Lower leg skin (tissue), 4 donors: ENCODE measurements at regions not wholly inside any gene's neighbourhood (a gene's known extent, or its start where the extent isn't known, plus 50 kb on each side); places are given as distances from the start of the nearest gene placed in this dataset.

Experiments used
- DNase-seq, 2 donors: peaks; one replicate each; pipeline ENCODE4 v3.0.0-alpha.2; 2019; ENCODE audit warnings: low spot score in 2 of 2
- H3K4me3 ChIP-seq: fragments of 200-600 bp; sonication (generic); 2 replicates; pipeline ENCODE4 v1.5.1; 2017; ENCODE audit warnings: mild to moderate bottlenecking, low read depth; ENCODE audit not compliant: poor library complexity, severe bottlenecking
- POLR2A ChIP-seq, 2 donors: fragments of 450-650 bp; IDR thresholded peaks; one replicate each; pipeline ENCODE4 v1.6.1; 2016 to 2017; ENCODE audit warnings: antibody characterized with exemption in 2 of 2, mild to moderate bottlenecking in 1 of 2, moderate library complexity in 1 of 2
- WGBS, 2 donors: methylation state at CpG; one replicate each; pipeline ENCODE4 v1.1.5; 2018; 5-methylcytosine and 5-hydroxymethylcytosine counted together
- intact Hi-C: fragments of 100-400 bp; cut with DNase I; formaldehyde crosslinking; loops from one replicate; pipeline ENCODE4 v1.15.0; 2023; ENCODE audit warnings: low total_unique reads
- TF ChIP-seq, protein P1 (sequence below), 3 donors: fragments of 450-650 bp; IDR thresholded peaks; one replicate each; pipeline ENCODE4 v1.5.1; 2016; ENCODE audit warnings: antibody characterized with exemption in 3 of 3, mild to moderate bottlenecking in 3 of 3, moderate library complexity in 2 of 3

DNA sequence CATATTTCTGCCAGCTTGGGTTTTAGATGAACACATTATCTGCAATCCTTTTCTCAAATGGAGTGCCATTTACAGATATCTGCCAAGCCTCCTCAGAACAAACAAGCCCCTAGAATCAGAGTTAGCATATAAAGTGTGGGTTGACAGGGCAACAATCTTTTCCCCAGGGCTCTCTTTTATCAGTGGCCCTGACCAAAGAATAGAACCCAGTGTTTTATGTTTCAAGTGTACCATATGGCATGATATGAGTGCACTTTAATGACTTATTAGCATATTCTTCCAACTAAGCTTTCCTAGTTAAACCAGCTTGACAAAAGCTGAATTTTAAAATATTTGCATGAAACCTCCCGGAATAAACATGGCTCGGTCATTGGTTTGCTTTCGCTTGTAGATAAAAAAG lies 57.3 kb downstream of the EVX1 start:
- 95 to 96% methylated on average over 3 of the region's 3 CpGs for WGBS, 2 donors
- DNase-seq = no peak
- H3K4me3 ChIP-seq = no peak overlapping the region
- TF ChIP-seq, protein P1, sequence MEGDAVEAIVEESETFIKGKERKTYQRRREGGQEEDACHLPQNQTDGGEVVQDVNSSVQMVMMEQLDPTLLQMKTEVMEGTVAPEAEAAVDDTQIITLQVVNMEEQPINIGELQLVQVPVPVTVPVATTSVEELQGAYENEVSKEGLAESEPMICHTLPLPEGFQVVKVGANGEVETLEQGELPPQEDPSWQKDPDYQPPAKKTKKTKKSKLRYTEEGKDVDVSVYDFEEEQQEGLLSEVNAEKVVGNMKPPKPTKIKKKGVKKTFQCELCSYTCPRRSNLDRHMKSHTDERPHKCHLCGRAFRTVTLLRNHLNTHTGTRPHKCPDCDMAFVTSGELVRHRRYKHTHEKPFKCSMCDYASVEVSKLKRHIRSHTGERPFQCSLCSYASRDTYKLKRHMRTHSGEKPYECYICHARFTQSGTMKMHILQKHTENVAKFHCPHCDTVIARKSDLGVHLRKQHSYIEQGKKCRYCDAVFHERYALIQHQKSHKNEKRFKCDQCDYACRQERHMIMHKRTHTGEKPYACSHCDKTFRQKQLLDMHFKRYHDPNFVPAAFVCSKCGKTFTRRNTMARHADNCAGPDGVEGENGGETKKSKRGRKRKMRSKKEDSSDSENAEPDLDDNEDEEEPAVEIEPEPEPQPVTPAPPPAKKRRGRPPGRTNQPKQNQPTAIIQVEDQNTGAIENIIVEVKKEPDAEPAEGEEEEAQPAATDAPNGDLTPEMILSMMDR (IDR thresholded peaks at IDR 0.05) = no peak
- TF ChIP-seq POLR2A (IDR thresholded peaks at IDR 0.05) = no peak
- intact Hi-C loops = no loop called here

DNA sequence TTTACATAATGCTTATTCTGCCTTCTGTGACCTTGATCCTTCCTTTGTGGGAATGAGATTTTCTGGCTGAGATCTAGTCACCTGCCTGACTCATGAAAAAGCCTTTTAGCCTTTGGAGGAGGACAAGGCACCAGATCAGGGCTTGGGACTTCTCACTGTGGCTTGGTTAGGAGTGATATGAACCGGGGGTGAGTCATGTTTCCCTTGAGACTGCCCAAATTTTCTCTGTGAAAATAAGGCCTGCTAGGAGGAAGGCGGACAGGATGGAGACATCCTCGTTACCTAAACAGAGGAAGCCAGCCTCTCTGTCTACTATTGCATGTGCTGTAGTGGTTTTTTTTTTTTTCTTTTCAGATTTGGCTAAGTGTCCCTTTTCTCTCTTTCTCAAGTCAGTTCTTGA lies 57.8 kb downstream of the EVX1 start:
- intact Hi-C loops = no loop called here
- 67 to 80% methylated on average over 3 of the region's 3 CpGs for WGBS, 2 donors
- no peak for TF ChIP-seq POLR2A (IDR thresholded peaks at IDR 0.05)
- TF ChIP-seq, protein P1 (IDR thresholded peaks at IDR 0.05) = no peak
- no peak for DNase-seq
- no peak overlapping the region for H3K4me3 ChIP-seq

DNA sequence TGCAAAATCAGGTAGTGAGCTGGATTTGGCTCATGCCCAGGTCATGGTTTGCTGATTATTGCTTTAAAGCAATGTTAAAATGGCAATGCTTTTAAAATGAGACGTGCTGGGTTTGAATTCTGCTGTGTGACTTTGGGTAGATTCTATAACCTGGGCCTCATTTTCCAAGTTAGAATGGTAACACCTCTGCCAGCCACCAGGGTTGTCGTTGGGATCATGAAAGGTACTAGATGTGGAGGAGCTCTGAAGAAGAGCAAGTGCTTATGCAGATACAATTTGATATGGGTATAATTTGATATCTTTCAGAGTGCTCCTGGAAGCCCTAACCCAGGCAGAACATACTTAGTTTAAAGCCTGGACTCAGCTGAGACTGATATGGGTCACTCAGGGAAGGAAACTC lies 60.0 kb downstream of the EVX1 start:
- DNase-seq = no peak
- no peak overlapping the region for H3K4me3 ChIP-seq
- WGBS, 2 donors = 88 to 89% methylated on average over 2 of the region's 2 CpGs
- intact Hi-C loops = no loop called here
- TF ChIP-seq, protein P1 (IDR thresholded peaks at IDR 0.05) = no peak
- TF ChIP-seq POLR2A (IDR thresholded peaks at IDR 0.05) = no peak

DNA sequence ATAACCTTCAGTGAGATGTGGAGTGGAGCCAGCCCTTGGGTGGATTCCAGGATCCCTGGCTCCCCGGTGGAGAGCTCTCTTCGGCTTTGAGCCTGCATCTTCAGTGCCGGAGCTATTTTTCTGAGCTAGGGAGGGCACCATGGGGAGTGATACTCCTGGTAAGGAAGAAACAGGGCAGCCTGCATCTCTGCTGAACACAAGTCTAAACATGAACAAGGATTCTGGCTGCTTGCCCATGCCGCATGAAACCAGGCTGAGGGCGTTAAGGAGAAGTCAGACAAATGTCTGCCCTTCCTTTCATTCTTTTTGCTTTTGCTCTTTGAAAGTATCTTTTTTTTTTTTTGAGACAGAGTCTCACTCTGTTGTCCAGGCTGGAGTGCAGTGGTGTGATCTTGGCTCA lies 60.4 kb downstream of the EVX1 start:
- no peak overlapping the region for H3K4me3 ChIP-seq
- 36 to 53% methylated on average over 5 of the region's 5 CpGs for WGBS, 2 donors
- DNase-seq = peak in 1 of 2 donors; percentile 21
- no peak for TF ChIP-seq POLR2A (IDR thresholded peaks at IDR 0.05)
- TF ChIP-seq, protein P1 (IDR thresholded peaks at IDR 0.05) = no peak
- intact Hi-C loops = no loop called here

DNA sequence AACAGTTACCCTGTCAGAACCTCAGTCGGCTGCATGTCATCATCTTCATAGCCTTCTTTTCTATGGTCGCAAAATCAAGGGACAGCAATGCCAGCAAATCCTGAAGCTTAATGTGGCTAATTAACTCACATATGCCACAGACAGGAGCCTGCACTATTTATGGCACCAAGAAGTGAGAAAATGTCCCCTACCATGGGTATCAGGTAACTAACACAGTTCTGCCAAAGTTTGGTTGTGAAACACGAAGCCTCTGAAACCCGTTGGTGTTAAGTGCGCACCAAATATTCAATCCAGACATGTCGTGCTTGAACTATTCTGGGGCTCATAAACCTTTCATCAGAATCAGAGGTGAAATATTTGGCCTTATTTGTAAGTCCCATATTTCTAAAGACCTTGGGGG lies 63.3 kb downstream of the EVX1 start:
- DNase-seq = no peak
- no peak overlapping the region for H3K4me3 ChIP-seq
- intact Hi-C loops = no loop called here
- WGBS, 2 donors = 82 to 84% methylated on average over 6 of the region's 6 CpGs
- TF ChIP-seq POLR2A (IDR thresholded peaks at IDR 0.05) = no peak
- TF ChIP-seq, protein P1 (IDR thresholded peaks at IDR 0.05) = no peak

DNA sequence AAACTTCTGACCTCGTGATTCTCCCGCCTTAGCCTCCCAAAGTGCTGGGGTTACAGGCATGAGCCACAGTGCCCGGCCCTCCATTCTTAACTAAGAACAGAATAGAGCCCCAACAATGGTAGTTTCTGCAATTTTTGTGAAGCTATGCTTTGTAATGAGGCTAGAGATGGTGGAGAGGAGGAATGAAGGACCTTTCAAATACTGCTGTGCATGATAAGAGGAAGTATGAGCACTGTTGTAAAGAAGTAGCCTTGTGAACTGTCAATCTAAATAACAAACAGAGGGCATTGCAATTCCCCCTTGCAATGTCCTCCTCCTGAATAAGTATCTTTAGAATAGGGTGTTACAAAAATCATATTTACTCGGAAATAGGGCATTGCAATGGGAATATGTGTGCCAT lies 70.2 kb downstream of the EVX1 start:
- DNase-seq = no peak
- H3K4me3 ChIP-seq = no peak overlapping the region
- WGBS, 2 donors = 91 to 96% methylated on average over 4 of the region's 4 CpGs
- TF ChIP-seq, protein P1 (IDR thresholded peaks at IDR 0.05) = no peak
- no peak for TF ChIP-seq POLR2A (IDR thresholded peaks at IDR 0.05)
- intact Hi-C loops = no loop called here
